GM18511 (cell line): ENCODE measurements at regions not wholly inside any gene's neighbourhood (a gene's known extent, or its start where the extent isn't known, plus 50 kb on each side); places are given as distances from the start of the nearest gene placed in this dataset.
"Not testable (repeated sequence)": the region's sequence is repeated elsewhere in the genome, so short reads cannot be mapped to it uniquely, and the experiment has no call there.

Experiments
- ATAC-seq: cut with Tn5 transposase; IDR thresholded peaks from one replicate; pipeline ENCODE4 v1.9.1; 2021; ENCODE audit warnings: mild to moderate bottlenecking, moderate library complexity; ENCODE audit not compliant: unreplicated experiment

DNA sequence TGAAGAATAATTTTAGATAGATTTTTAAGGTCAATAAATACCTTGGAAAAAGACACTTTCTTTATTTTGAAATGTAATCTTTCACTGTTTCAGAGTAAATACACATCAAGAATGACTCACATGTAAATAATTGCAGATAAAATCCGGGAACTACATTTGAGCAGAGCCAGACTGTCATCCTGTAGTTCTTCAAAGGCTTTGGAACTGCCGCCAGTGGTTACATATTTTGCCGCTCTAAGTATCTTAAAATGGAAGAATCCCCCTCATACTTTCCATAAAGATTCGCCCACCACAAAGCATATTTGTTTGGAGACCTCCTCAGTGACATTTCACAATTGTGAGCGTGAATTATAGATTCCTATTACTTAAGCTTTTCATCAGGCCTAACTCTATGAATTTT, 607.8 kb upstream of the ZFP42 start:
- ATAC-seq: no peak

DNA sequence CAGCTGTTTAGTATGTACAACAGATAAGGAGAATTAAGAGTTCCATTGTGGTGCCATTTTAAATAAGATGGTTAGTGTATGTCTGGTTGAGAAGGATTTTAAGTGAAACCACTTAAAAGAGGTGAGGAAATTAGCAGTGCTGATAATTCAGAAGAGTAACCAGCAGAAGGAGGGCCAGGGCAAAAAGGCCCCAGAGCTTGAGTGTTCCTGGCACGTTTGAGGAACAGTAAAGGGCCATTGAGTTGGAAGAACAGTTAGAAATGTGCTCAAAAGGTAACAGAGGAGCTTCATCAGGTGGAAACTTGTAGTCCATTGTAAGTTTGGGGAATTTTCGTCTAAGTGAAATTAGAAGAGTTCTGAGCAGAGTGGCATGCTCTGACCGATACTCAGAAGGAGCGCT, 606.2 kb upstream of the ZFP42 start:
- no peak for ATAC-seq

DNA sequence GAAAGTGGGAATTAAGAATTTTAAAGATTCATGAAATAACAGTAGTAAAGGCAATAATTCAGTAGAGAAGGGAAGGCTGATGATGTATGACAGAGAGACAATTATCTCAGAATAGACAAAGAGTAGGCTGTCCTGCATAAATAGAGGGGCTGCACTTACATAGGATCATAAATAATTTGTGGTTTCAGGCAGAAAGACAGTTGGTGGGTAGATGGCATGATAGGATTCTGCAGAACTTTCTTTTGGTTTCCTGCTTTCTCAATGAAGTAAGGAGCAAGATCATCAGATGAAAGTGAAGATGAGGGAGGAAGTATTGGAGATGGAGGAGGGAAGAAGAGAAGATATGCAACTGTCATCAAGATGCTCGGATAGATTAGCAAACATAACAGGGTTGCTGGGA, 604.9 kb upstream of the ZFP42 start:
- ATAC-seq: no peak

- ATAC-seq: no peak
Observed at GRCh38 chr4:187393531-187394344, 601.8 kb upstream of the ZFP42 start.

- no peak for ATAC-seq
Observed at GRCh38 chr4:187396106-187396505, 599.5 kb upstream of the ZFP42 start.

DNA sequence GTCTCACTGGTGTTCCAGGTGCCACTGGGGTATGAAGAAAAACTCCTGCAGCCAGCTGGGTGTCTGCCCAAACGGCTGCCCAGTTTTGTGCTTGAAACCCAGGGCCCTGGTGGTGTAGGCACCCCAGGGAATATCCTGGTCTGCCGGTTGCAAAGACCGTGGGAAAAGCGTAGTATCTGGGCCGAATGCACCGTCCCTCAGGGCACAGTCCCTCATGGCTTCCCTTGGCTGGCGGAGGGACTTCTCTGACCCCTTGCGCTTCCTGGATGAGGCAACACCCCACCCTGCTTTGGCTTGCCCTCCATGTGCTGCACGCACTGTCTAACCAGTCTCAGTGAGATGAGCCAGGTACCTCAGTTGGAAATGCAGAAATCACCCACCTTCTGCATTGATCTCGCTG, 587.1 kb upstream of the ZFP42 start:
- not testable (repeated sequence) for ATAC-seq

DNA sequence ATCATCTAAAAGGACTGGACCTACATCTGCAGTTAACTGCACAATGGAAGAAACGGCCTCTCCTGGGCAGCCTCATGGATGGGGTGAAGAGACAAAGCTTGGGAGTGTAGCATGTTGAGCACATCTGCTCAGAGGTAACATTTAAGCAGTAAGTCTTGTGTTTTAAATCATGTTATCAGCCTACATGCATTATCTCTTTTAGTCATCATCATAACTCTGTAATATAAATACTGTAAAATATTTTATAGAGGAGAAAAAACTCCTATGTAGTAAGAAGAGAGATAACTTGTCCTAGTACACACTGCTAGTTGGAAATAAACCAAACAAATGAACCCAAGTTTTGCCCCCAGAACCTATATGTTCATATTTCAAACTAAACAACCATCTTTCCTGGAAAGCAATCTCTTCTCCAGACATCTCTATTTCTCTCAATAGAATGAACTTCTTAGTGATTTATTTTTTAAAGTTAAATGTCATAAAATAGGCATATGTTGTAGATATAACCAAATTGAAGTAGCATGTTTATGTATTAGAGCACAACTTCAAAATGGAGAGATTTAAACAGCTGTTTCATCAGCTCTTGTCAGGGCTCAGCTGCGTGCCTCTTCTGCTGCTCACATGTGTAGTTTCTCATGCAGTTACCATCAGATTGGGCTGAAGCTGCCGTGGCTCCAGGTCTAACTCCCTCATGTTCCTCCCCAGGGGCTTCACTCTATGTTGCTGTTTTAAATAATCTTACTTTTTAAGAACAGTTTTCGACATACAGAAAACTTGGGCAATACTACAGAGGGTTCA, 581.8 kb upstream of the ZFP42 start:
- ATAC-seq: no peak

GRCh38 chr4:187414716-187415115, 580.9 kb upstream of the ZFP42 start:
- no peak for ATAC-seq

DNA sequence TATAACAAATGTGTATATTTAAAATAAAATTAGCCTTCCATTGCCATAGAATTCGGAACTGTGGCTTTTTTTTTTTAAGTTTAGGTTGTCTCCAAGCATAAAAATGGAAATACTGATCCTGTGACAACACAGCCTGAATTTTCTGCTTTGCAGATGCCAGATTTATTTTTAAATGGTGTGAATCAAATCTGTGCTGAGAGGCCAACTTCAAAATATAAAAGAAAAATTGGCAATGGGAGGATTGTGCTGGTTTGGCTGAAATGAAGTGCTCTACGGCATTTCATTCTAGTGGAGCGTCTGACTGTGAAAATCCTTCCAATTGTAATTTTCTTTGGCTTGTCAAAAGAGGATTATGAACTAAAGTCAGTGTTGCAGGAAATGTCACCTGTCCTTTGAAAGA, 580.3 kb upstream of the ZFP42 start:
- ATAC-seq: no peak

DNA sequence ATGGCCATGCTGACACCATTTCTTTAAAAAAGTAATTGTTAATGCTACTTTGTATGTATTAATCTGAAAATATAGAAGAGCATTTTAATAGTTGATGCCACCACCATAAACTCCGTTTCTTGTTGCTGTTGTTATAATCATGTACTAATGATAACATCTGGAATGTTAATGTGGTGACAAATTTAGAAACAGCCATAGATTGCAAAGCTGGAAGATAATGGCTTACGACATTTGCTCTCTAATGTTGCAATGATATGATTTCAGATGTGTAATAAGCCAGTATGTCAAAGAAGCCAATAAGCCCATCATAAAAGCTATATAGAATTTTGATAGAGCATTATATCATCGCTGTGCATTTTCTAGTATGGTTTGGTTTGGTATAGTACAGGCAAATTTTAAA, 579.4 kb upstream of the ZFP42 start:
- no peak for ATAC-seq

GRCh38 chr4:187417721-187418120, 577.9 kb upstream of the ZFP42 start:
- ATAC-seq: no peak

DNA sequence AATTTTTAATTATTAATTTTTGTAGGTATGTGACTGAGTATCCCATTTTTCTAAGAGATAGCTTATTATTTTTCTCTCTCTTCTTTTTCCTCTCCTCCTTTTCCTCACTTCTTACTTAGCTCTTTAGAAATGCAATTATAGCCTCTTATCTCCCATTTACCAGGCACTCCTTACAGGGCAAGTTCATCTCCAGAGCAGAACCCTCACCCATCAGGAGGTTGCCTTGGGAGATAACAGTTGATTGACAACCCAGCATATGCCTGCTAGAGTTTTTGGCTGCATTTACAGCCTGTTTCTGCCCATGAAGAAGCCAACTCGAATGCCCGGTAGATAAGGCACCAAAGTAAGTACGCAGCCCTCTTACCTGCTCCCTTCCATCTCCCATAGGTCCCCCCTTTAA, 572.9 kb upstream of the ZFP42 start:
- ATAC-seq: no peak

DNA sequence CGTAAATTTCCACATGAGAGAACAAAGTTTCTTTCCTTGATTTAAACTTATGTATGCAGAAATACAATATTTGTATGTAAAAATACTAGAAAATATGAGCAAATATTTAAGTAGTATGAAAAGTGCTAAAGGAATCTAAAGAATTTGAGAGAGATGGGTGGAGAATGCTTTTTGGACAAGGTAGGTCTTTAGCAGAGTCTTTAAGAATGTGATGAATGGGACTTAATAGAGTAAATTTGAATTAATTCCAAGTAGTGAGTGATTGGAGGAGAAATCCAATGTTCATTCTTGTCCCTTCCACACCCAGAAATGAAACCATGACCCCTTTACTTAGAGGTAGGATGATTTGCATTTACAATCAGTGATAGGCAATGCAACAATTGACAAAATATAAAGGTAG, 570.9 kb upstream of the ZFP42 start:
- ATAC-seq: no peak

- no peak for ATAC-seq
Observed at GRCh38 chr4:187426511-187426910, 569.1 kb upstream of the ZFP42 start.

- ATAC-seq: no peak
Observed at GRCh38 chr4:187432310-187432709, 563.3 kb upstream of the ZFP42 start.

- no peak for ATAC-seq
Observed at GRCh38 chr4:187433141-187433540, 562.4 kb upstream of the ZFP42 start.

DNA sequence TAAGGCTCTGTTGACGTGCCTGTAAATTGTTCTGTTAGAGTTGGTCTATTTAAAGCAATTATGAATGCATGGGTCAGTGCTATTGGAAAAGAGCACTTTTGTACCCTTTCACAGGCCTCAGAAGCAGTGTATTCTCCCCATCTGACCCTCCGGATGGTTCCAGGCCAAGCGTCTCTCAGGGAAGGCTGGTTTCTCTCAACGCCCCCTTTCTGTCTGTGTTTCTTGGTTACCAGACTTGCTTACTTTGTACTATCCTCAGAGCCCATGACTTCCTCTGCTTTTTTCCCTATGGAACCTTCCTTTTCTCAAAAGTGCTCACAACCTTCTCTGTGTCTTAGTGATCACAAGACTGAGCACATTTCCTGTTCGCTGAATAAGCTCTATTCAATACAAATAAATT, 559.3 kb upstream of the ZFP42 start:
- ATAC-seq: no peak

GRCh38 chr4:187444061-187444460, 551.5 kb upstream of the ZFP42 start:
- ATAC-seq: no peak

DNA sequence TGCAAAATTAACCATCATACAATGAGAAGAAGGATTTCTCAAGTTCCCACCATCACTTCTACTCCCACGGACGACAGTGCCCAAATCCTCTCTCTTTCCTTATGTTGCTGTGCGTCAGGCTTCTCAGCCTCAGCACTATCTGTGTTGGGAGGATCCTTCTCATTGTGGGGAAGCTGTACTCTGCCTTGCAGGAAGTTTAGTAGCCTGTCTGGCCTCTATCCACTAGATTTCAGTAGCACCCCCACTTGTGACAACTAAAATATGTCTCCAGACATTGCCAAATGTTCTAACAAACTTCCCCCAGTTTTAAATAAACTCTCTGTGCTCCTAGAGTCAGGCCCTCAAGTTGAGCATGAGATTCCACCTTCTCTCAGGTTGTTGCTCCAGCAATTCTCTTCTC, 545.9 kb upstream of the ZFP42 start:
- ATAC-seq: no peak

- ATAC-seq: no peak
Observed at GRCh38 chr4:187451776-187452175, 543.8 kb upstream of the ZFP42 start.

GRCh38 chr4:187460016-187460415, 535.6 kb upstream of the ZFP42 start:
- ATAC-seq: no peak

DNA sequence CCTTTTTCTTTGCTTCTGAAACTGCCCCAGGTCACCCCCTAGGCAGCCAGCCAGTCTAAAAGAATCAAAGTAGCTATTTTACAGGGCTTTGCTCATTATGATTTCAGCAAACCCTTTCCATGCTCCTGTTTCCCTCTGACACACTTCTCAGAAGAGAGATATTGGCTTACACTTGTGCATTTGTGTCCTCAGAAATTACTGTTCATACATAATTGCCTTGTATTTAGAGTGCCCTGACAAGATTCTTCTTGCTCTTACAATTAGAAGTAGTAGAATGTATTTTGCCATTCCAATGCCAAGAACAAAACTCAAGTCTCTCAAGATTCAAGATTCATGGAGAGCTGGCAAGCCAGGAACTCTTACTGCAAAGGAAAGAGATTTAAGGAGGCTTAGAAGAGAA, 531.0 kb upstream of the ZFP42 start:
- no peak for ATAC-seq
